Ammon's horn (tissue), 1 donor: ENCODE measurements at regions not wholly inside any gene's neighbourhood (a gene's known extent, or its start where the extent isn't known, plus 50 kb on each side); places are given as distances from the start of the nearest gene placed in this dataset.

ENCODE experiments used
- DNase-seq: peaks from one replicate; pipeline ENCODE4 v3.0.0-alpha.2; 2016; ENCODE audit warnings: low spot score

GRCh38 chr4:34037280-34037679 lies 2207.0 kb downstream of the ARAP2 start:
- DNase-seq: no peak

- no peak for DNase-seq
Measured at GRCh38 chr4:34039766-34040165, 2204.5 kb downstream of the ARAP2 start.

DNA sequence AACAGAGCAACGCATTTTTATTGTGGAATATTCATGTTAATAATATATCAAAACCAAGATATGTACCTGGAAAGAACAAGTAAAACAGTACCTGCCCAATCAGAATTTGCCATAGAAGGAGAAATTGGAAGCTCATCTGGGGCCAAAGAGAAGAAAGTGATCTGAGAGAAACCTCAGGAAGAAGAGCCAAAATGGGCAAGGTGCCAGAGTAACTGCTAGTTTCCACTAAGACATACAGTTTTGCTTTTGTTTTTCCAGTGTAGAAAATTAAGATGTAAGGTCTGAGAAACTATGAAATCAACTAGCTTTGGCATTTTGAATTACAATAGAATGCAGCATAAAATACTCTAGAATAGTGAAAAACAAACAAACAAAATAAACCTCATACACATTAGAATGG lies 2201.2 kb downstream of the ARAP2 start:
- DNase-seq: no peak

DNA sequence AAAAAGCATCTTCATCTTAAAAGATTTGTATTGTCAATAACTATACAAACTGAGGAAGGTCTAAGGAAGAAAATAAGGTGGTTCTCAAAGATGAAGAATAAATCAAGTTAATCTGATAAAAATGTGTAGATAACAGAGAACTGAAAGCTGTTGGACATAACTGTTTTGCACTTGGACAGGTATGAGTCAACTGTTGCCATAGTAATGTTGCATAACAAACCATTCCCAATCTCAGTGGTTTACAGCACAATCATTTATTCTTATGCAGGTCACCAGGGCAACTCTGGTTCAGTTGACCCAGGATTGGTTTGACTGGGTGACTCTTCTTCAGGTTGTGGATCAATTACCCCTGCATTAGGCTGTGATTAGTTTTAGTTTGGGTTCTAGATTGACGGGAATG lies 2197.7 kb downstream of the ARAP2 start:
- no peak for DNase-seq

DNA sequence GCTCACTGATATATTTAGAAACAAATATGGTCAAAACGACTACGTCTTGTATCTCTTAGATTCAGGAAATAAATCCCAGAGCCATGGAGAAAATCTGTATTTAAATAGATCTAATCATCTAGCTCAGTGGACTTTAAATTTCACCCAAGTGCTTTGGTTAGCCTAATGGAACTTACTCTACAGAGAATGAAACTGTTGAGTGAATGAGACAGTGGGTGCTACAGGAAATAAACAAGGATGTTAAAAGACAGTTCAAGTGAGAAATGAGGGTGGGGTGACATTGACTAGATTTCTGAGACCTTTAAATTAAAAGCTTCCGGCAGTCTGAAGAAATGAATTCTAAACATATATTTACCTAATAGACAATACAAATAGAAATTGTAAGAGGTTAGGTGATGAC lies 2197.0 kb downstream of the ARAP2 start:
- DNase-seq: no peak

DNA sequence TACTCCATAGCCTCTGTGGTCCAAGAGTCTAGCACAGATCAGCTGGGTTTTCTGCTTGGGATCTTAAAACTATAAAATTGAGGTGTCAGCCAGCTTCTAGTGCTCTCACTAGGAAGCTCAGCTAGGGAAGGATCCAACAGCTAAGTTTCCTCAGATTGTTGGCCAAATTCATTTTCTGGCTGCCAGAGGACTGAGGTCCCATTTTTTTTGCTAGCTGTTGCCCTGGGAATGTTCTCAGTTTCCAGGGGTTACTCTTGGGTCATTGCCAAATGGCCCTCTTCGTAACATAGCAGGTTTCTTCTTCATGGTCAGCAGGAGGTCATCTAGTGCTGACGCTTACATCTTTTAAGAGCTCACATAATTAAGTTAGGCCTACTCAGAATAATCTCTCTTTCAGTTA lies 2178.2 kb downstream of the ARAP2 start:
- DNase-seq: peak; percentile 33

DNA sequence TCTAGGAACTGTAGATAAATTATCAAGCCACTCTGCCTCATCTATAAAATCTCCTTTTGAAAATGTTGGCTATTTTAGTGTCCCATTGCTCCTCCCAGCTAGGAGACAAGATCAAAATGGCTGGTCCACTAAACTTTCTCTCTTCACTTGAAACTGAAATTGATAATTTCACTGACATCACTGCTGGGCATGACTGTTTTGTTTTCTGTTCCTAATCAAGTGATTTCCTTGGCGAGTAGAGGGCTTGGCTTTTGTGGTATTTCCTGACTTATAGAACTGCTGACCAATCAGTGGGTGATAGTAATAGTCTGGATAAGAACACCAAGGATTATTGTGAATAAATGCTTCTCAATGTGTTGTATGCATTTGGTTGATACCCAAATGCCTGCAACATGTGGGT lies 2152.9 kb downstream of the ARAP2 start:
- no peak for DNase-seq

DNA sequence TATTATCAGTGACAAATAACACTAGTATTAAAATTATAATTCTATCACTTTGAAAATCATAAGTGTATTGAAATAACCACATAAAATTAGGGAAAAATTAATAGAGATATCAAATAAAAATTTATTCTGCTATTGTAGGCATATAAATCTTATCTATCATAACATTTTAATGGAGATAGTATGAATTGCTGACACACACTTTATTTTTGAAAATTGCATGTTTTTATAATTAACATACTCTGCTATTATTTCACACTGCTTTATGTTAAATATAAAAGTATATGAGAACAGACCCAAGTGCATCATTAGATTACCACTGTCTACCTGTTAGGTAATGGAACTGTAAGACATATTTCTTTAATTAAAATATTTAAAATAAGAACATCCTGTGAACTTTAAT lies 2150.2 kb downstream of the ARAP2 start:
- no peak for DNase-seq

DNA sequence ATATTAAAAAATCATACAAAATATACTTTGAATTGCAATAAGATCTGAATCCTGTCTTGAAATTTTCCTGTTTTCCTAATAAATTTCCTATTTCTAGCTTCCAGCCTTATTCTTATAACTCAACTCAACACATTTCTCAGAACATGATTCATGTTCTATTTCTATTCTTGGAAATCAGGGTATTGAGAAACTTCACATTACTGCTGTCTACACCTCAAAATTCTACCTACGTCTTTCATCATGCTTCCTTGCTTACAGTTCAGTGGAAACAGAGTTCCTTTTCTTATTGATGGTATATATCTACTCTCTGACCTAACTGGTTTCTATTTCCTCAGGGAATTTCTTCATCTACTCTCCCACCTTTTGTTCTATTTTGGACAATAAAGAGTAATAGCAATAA lies 2139.0 kb downstream of the ARAP2 start:
- DNase-seq: no peak

- DNase-seq: peak; percentile 3
Measured at GRCh38 chr4:34108391-34108790, 2135.9 kb downstream of the ARAP2 start.

DNA sequence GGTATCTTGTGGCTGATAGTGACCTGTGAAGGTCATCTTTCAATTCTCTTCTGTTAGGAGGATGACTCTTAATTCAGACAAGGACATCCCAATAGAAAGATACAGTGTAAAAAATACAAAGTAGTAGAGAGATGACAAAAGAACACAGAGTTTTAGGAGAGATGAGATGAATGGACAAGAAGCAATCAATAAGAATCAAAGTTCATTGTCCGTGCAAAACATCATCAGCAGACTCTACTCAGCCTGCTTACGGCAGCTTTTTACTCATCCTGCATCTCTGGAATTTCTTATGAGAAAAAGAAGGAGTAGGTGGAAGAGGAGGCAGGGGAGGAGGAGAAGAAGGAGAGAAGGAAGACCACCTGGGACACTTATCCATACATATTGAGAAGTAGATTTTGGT lies 2131.7 kb downstream of the ARAP2 start:
- no peak for DNase-seq

- no peak for DNase-seq
Measured at GRCh38 chr4:34138385-34138784, 2105.9 kb downstream of the ARAP2 start.

DNA sequence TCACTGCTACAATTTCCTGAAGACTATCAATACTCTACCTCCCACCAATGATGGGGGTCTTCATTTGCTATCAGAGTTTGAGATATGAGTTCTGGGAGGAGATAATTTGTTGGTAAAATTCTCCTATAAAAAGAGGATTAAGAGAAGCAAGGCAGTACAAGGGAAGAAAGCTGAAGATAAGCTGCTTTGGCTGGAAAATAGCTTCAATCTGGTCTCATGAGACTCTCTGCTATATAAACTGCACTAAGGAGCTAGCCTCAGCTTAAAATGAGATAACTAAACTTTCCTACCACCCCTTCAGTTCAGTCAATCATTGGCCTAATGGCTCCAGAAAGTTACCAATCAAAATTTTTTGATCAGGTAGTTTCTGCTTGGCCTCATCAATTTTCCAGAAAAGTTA lies 2105.0 kb downstream of the ARAP2 start:
- no peak for DNase-seq

GRCh38 chr4:34148322-34148908 lies 2095.9 kb downstream of the ARAP2 start:
- no peak for DNase-seq

DNA sequence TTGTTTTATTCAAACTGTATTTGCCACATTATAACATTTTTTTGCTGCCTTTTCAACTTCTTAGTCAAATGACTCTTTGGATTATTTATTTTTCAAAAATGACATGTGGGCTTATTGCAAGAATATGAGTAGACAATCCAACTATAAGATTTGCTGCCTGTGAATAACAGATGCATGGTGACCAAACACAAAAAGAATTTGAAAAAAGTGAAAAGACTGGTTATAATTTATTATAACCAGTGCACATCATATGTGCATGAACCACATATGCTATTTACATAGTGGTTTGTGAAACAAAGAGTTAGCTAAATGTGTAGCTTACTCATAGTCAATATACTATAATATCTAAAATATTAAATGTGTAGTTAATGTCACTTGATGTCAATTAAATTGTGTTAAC lies 2086.8 kb downstream of the ARAP2 start:
- no peak for DNase-seq

DNA sequence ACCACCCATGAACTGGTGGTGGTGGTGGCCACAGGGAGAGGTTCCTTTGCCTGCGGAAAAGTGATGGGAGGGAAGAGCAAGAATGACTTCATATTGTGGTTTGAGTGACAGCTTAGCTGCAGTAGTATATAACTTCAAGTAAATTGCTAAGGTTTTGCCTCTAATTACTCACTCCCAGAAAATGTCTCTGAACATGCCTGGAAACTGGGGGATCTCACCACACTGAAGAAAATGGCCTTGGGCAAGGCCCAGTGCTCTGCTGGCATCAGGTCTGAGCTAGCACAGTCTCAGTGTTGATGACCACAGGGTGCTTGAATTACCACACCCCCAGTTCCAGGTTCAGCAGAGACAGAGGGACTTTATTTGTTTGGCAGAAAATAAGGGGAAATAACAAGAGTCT lies 2085.4 kb downstream of the ARAP2 start:
- no peak for DNase-seq

DNA sequence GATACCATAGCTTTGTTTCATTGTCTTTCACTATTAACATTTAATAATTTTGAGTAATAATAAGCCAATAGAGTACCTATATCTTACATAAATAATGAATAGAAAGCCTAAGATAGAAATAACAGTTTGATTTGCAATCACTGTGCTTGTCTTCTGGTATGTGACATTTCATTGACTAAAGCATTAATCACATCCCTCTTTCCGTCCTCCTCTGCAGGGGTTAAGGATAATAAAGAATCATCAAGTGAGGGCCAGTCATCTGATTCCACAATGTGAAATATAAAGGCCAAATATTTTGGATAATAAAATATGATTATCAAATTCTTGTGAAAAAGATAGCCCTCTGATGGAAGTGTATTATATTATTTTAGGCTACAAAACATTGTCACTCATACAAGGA lies 2073.4 kb downstream of the ARAP2 start:
- no peak for DNase-seq

DNA sequence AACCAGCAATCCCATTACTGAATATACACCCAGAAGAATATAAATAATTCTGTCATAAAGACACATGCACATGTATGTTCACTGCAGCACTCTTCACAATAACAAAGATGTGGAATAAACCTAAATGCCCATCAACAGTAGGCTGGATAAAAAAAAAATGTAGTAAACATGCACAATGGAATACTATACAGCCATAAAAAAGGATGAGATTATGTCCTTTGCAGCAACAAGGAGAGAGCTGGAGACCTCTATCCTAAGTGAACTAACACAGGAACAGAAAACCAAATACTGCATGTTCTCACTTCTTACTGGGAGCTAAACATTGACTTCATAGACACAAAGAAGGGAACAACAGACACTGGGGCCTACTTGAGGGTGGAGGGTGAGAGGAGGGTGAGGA lies 2067.7 kb downstream of the ARAP2 start:
- no peak for DNase-seq

DNA sequence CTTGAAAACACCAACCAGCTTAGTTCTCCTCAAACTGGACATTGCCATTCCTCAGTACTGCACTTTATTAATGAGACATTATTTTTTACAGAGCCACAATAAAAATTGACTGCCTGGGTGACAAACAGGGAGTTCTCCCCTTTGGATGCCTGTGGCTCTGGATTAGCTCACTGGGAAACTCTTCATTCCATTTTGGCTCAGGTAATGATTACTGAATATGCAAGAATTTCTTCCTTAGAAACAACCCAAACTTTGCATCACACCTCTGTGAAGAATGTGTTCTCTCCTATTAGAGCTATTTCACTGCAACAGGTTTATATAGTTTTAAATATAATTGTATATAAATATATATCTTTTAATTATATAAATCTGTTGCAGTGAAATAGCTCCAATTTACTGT lies 2065.8 kb downstream of the ARAP2 start:
- DNase-seq: no peak

DNA sequence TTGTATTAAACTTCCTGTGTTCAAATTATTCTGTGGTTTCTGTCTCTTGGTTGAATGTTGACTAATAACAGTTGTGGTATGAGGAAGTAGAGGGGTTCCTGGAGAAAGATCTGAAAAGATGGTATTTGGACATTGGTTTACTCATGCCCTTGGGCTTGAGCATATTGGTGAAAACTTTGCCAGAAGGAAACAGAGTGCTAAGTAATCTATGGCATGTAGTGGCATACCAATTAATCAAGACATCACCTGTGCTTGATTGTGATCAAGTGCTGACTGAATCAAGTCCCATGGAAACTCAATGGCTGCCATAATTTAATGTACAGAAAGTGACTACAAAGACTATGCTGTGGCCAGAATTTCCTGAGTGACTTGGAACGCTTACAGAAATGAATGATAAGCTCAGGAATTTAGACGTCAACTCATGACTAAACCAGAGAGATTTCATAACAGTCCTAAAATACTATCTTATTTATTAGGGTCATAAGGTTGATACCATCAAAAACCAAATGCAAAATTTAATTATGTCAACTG lies 2062.9 kb downstream of the ARAP2 start:
- no peak for DNase-seq

GRCh38 chr4:34181891-34182290 lies 2062.4 kb downstream of the ARAP2 start:
- DNase-seq: no peak

DNA sequence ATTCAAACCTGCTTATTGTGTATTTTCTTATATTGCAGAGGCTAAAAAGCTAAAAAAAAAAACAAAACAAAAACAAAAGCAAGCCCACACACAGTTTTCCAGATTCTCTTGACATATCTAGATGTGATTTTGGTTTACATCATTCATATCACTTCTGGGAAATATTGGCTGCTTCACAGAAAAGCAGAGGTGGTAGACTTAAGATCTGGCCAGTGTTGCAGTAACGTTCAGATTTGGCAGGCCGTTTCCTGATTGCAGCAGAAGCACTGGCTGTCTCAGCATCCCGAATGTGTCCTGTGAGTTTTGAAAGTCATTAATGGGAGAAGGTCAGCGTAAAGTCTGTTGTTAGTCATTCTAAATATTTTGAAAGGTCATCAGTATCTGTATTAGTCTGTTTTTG lies 2062.0 kb downstream of the ARAP2 start:
- DNase-seq: no peak

DNA sequence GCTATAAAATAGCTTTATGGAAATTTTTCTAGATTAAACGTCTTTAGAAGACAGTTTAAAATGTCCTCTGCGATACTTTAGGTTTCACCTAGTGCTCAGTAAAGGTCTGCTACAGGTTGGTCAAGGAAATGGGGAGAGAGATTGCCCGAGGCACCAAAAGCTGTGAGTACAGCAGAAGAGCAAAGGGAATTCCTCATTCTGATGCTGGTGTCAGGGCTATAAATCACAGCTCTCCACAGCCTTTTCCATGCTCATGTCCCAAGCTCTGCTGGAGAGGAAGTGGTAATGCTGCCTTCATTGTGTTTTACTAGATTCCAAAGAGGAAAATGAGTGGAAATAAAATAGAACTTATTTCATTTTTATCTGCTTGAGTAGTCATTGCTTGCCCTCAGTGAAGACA lies 2060.4 kb downstream of the ARAP2 start:
- no peak for DNase-seq

- no peak for DNase-seq
Measured at GRCh38 chr4:34187056-34187455, 2057.3 kb downstream of the ARAP2 start.

DNA sequence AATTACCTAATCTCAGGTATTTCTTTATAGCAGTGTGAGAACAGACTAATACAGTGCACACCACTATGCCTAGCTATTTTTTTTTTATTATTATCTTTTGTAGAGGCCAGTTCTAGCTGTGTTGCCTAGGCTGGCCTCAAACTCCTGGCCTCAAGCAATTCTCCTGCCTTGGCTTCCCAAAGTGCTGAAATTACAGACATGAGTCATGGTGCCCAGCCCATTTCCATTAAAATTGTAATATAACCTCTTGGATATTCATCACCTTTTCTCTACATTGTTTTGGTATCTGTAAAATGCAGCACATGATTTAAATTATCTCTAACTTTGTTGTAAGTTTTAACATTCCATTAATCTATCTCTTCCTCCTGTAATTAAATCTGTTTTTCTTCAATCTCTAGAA lies 2052.9 kb downstream of the ARAP2 start:
- DNase-seq: no peak
